ENCODE measurements at regions not wholly inside any gene's neighbourhood (a gene's known extent, or its start where the extent isn't known, plus 50 kb on each side); places are given as distances from the start of the nearest gene placed in this dataset.
A peak's percentile ranks its signal among the peaks of the same experiment; 100 is the strongest.
"Not testable (repeated sequence)": the region's sequence is repeated elsewhere in the genome, so short reads cannot be mapped to it uniquely, and the experiment has no call there.

DNA sequence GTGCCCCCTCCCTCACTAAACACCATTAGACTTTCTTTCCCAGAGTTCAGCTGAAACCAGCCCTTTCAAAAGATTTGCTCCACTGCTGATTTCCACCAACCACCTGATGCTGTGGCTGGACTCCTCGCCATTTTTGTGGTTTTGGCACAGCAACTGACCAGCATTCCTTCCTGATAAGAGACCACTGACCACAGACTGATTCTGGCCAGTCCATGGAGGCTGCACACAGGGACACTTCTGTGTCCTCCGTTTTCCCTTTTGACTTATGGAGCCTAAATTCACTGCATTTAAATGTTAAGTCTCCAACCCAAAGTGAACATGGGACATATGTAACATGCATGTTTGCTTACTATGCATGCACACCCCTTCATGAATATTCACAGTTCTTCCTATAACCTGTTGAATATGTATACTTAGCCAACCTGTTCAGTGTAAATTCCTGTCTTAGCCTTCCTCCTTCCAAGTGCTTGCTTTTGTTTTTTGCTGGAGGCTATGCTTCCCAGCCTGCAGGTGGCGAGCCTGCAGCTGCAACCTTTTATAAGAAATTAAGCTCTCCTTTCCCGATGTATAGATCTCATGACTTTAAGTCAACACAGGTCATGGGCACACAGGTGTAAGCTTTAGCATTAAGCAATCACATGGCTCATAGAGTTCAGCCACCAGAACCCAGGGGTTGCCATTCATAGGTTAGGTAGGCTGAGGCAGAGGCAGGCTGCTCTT is 78.7 kb downstream of the ACTL7B start:
- Histone ChIP-seq H3K4me1 (ENCODE audit: insufficient read depth, poor library complexity, severe bottlenecking) (no peaks in the 10 kb centered on the region), H3K36me3 (ENCODE audit: low read depth) (no peaks in the 10 kb centered on the region), H3K9me3 (ENCODE audit: severe bottlenecking) (no peaks in the 10 kb centered on the region), H3K27ac (ENCODE audit: poor library complexity, severe bottlenecking) (no peak overlapping the region), H3K4me3 (ENCODE audit: severe bottlenecking) (no peak overlapping the region), H3K27me3 (ENCODE audit: insufficient read depth, poor library complexity, severe bottlenecking) (no peaks in the 10 kb centered on the region)
- peak; percentile 62 for TF ChIP-seq CTCF (IDR thresholded peaks at IDR 0.05; ENCODE audit: poor library complexity, severe bottlenecking)
- ATAC-seq (ENCODE audit: low read depth) = peak; percentile 27; the same call in 1 of the 3 replicates
- DNase-seq (ENCODE audit: low spot score) = no peak

- no peak for TF ChIP-seq CTCF (IDR thresholded peaks at IDR 0.05; ENCODE audit: poor library complexity, severe bottlenecking)
- H3K4me1 ChIP-seq (ENCODE audit: insufficient read depth, poor library complexity, severe bottlenecking) = no peaks in the 10 kb centered on the region
- no peak overlapping the region for H3K27ac ChIP-seq (ENCODE audit: poor library complexity, severe bottlenecking)
- no peaks in the 10 kb centered on the region for H3K36me3 ChIP-seq (ENCODE audit: low read depth)
- DNase-seq (ENCODE audit: low spot score) = no peak
- no peak for ATAC-seq (ENCODE audit: low read depth)
- no peaks in the 10 kb centered on the region for H3K9me3 ChIP-seq (ENCODE audit: severe bottlenecking)
- H3K27me3 ChIP-seq (ENCODE audit: insufficient read depth, poor library complexity, severe bottlenecking) = no peaks in the 10 kb centered on the region
- H3K4me3 ChIP-seq (ENCODE audit: severe bottlenecking) = no peak overlapping the region
These were observed 79.9 kb downstream of the ACTL7B start for GRCh38 chr9:108775901-108776306.

DNA sequence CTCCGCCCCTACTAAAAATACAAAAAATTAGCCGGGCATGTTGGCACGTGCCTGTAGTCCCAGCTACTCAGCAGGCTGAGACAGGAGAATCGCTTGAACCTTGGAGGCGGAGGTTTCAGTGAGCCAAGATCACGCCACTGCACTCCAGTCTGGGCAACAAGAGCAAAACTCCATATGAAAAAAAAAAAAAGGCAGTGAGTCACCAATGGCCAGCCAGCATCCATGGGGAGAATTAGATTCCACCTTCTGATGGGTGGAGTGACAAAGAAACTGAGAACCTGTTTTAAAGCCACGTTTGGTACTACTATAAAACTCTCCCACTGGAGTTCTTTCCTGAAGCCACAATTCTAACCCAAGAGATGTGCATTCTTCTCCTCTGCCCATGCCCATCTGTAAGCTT is 81.7 kb downstream of the ACTL7B start:
- H3K4me1 ChIP-seq (ENCODE audit: insufficient read depth, poor library complexity, severe bottlenecking); H3K9me3 ChIP-seq (ENCODE audit: severe bottlenecking); H3K4me3 ChIP-seq (ENCODE audit: severe bottlenecking); H3K27ac ChIP-seq (ENCODE audit: poor library complexity, severe bottlenecking); ATAC-seq (ENCODE audit: low read depth); DNase-seq (ENCODE audit: low spot score); H3K36me3 ChIP-seq (ENCODE audit: low read depth); H3K27me3 ChIP-seq (ENCODE audit: insufficient read depth, poor library complexity, severe bottlenecking): not testable (repeated sequence)

DNA sequence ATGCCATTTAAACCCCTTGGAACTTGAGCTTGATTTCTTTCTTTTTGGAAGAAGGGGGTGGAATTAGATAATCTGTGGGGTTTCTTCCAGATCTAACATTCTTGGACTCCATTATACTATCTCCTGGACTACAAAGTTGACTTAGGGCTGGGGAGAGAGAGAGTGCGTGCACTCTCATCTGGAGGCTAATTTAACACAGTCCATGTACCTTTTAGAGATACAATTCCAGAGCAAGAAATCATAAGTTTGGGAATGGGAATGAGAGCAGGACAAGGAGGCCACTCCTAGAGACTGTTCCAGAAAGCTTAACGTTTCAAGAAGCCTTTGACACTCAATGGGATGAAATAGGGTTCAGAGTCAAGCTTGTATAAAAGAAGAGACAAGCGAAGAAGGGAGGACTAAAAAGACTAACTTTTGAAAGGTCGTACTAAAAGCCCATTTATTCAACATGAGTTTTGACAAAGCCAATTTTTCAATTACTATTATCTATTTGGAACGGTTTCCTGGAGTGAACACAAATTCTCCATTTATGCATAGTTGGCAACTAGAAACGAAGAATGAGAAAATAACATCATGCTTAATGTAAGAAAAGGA is 83.4 kb downstream of the ACTL7B start:
- H3K4me1 ChIP-seq (ENCODE audit: insufficient read depth, poor library complexity, severe bottlenecking) = no peaks in the 10 kb centered on the region
- no peaks in the 10 kb centered on the region for H3K9me3 ChIP-seq (ENCODE audit: severe bottlenecking)
- no peaks in the 10 kb centered on the region for H3K27me3 ChIP-seq (ENCODE audit: insufficient read depth, poor library complexity, severe bottlenecking)
- no peaks in the 10 kb centered on the region for H3K36me3 ChIP-seq (ENCODE audit: low read depth)
- no peak overlapping the region for H3K4me3 ChIP-seq (ENCODE audit: severe bottlenecking)
- no peak for TF ChIP-seq CTCF (IDR thresholded peaks at IDR 0.05; ENCODE audit: poor library complexity, severe bottlenecking)
- ATAC-seq (ENCODE audit: low read depth) (no peak), DNase-seq (ENCODE audit: low spot score) (no peak)
- no peak overlapping the region for H3K27ac ChIP-seq (ENCODE audit: poor library complexity, severe bottlenecking)

DNA sequence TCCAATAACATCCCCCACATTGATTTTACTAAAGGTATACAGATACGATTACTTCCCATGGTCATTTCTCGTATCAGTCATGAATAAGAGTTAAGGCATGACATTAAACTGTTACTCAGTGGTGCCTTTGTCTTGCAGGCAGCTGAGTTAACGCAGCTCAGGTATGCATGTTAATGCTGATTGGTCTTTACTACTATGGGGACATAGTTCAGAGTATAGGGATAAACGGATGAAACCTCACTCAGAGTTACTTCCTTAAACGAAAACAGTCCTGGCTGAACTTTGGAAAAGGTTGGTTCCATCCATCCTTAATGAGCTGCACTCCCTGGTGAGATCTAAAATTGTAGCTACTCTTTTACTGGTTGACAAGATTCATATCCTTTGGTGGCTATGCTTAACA is 87.0 kb downstream of the ACTL7B start:
- no peak for TF ChIP-seq CTCF (IDR thresholded peaks at IDR 0.05; ENCODE audit: poor library complexity, severe bottlenecking)
- no peak for DNase-seq (ENCODE audit: low spot score)
- Histone ChIP-seq H3K36me3 (ENCODE audit: low read depth) (no peaks in the 10 kb centered on the region), H3K4me3 (ENCODE audit: severe bottlenecking) (no peak overlapping the region), H3K9me3 (ENCODE audit: severe bottlenecking) (no peaks in the 10 kb centered on the region), H3K27ac (ENCODE audit: poor library complexity, severe bottlenecking) (no peak overlapping the region), H3K4me1 (ENCODE audit: insufficient read depth, poor library complexity, severe bottlenecking) (no peaks in the 10 kb centered on the region), H3K27me3 (ENCODE audit: insufficient read depth, poor library complexity, severe bottlenecking) (no peaks in the 10 kb centered on the region)
- no peak for ATAC-seq (ENCODE audit: low read depth)

Measured in RWPE2 (cell line).